Neural cell (in vitro differentiated cells): ENCODE measurements at regions not wholly inside any gene's neighbourhood (a gene's known extent, or its start where the extent isn't known, plus 50 kb on each side); places are given as distances from the start of the nearest gene placed in this dataset.

Experiments
- H2AFZ ChIP-seq: fragments of 200-600, 300-800 bp; sonication (generic), shearing (Covaris generic); 2 replicates; pipeline ENCODE4 v1.6.0; 2014; ENCODE audit warnings: low read depth, mild to moderate bottlenecking, antibody characterized with exemption, low read length, moderate library complexity
- H3F3A ChIP-seq: fragments of 200-600 bp; shearing (Covaris generic); 2 replicates; pipeline ENCODE4 v1.6.1; 2016; ENCODE audit warnings: mild to moderate bottlenecking, moderate library complexity, mixed read lengths, antibody characterized with exemption, low read length; ENCODE audit not compliant: insufficient read depth, poor library complexity, severe bottlenecking
- H3K27ac ChIP-seq: fragments of 200-600, 300-800 bp; sonication (generic), shearing (Covaris generic); 2 replicates; pipeline ENCODE4 v1.5.1; 2014; ENCODE audit warnings: mild to moderate bottlenecking, low read length, moderate library complexity
- H3K27me3 ChIP-seq: fragments of 300-800, 200-600 bp; sonication (generic), shearing (Covaris generic); 2 replicates; pipeline ENCODE4 v1.6.0; 2014; ENCODE audit warnings: mild to moderate bottlenecking, low read depth, low read length, moderate library complexity; ENCODE audit not compliant: insufficient read depth
- H3K36me3 ChIP-seq: fragments of 300-800, 200-600 bp; sonication (generic), shearing (Covaris generic); 2 replicates; pipeline ENCODE4 v1.5.1; 2014; ENCODE audit warnings: mild to moderate bottlenecking, antibody characterized with exemption, low read length, moderate library complexity; ENCODE audit not compliant: insufficient read depth
- H3K4me2 ChIP-seq: fragments of 300-800, 200-600 bp; sonication (generic), shearing (Covaris generic); 2 replicates; pipeline ENCODE4 v1.6.0; 2014; ENCODE audit warnings: mild to moderate bottlenecking, low read length
- H3K4me3 ChIP-seq: fragments of 300-800, 200-600 bp; sonication (generic), shearing (Covaris generic); 2 replicates; pipeline ENCODE4 v1.5.1; 2014; ENCODE audit warnings: mild to moderate bottlenecking, low read length, moderate library complexity
- H3K79me2 ChIP-seq: fragments of 200-600 bp; shearing (Covaris generic); replicated peaks from 2 replicates; pipeline ENCODE4 v1.6.0; 2014; ENCODE audit warnings: mild to moderate bottlenecking, low read length, moderate library complexity; ENCODE audit not compliant: insufficient read depth
- H3K9ac ChIP-seq: fragments of 300-800, 200-600 bp; sonication (generic), shearing (Covaris generic); 2 replicates; pipeline ENCODE4 v1.6.1; 2016; ENCODE audit warnings: mild to moderate bottlenecking, low read length, mixed read lengths
- H3K9me2 ChIP-seq: fragments of 200-600 bp; shearing (Covaris generic); 2 replicates; pipeline ENCODE4 v1.6.1; 2016; ENCODE audit warnings: mild to moderate bottlenecking, low read length, mixed read lengths; ENCODE audit not compliant: insufficient read depth
- H3K9me3 ChIP-seq: fragments of 200-600, 300-800 bp; sonication (generic), shearing (Covaris generic); 2 replicates; pipeline ENCODE4 v1.6.1; 2016; ENCODE audit warnings: mild to moderate bottlenecking, mixed run types, low read length, moderate library complexity, mixed read lengths
- H4K20me1 ChIP-seq: fragments of 200-600 bp; shearing (Covaris generic); 2 replicates; pipeline ENCODE4 v1.6.1; 2016; ENCODE audit warnings: mild to moderate bottlenecking, mixed run types; ENCODE audit not compliant: insufficient read depth
- CTCF ChIP-seq: fragments of 450-650 bp; IDR thresholded peaks from 2 replicates; pipeline ENCODE4 v1.5.1; 2014; ENCODE audit warnings: antibody characterized with exemption, mild to moderate bottlenecking, moderate library complexity; ENCODE audit not compliant: poor library complexity, severe bottlenecking
- EP300 ChIP-seq: fragments of 450-650 bp; conservative IDR thresholded peaks from 2 replicates; pipeline ENCODE4 v1.6.1; 2014; ENCODE audit warnings: antibody characterized with exemption, mild to moderate bottlenecking, moderate library complexity; ENCODE audit not compliant: poor library complexity, severe bottlenecking
- EZH2 ChIP-seq: fragments of 200-600, 300-800 bp; shearing (Covaris generic), sonication (generic); IDR thresholded peaks from 2 replicates; pipeline ENCODE4 v1.6.1; 2014; ENCODE audit warnings: antibody characterized with exemption, low read length, borderline replicate concordance, mild to moderate bottlenecking; ENCODE audit not compliant: insufficient read depth, poor library complexity, severe bottlenecking
- MXI1 ChIP-seq: fragments of 450-650 bp; conservative IDR thresholded peaks from 2 replicates; pipeline ENCODE4 v1.6.1; 2014; ENCODE audit warnings: antibody characterized with exemption, mild to moderate bottlenecking; ENCODE audit not compliant: poor library complexity, severe bottlenecking
- POLR2AphosphoS5 ChIP-seq: IDR thresholded peaks from 2 replicates; pipeline ENCODE4 v1.6.1; 2012
- RAD21 ChIP-seq: fragments of 450-650 bp; conservative IDR thresholded peaks from 2 replicates; pipeline ENCODE4 v1.6.1; 2014; ENCODE audit warnings: antibody characterized with exemption, mild to moderate bottlenecking, moderate library complexity
- REST ChIP-seq: IDR thresholded peaks from 2 replicates; pipeline ENCODE4 v1.6.1; 2012; ENCODE audit warnings: borderline replicate concordance
- SMC3 ChIP-seq: fragments of 450-650 bp; conservative IDR thresholded peaks from 2 replicates; pipeline ENCODE4 v1.6.1; 2014; ENCODE audit warnings: antibody characterized with exemption, mild to moderate bottlenecking, moderate library complexity; ENCODE audit not compliant: poor library complexity
- TAF1 ChIP-seq: IDR thresholded peaks from 2 replicates; pipeline ENCODE4 v1.6.1; 2012; ENCODE audit warnings: low read depth

GRCh38 chr1:106185089-106185488 lies 871.4 kb upstream of the PRMT6 start:
- H3K4me3 ChIP-seq, result no peak overlapping the region
- H3K9ac ChIP-seq, result no peak overlapping the region
- H4K20me1 ChIP-seq, result no peaks in the 10 kb centered on the region
- no peaks in the 10 kb centered on the region for H3K9me3 ChIP-seq
- no peaks in the 10 kb centered on the region for H3F3A ChIP-seq
- no peaks in the 10 kb centered on the region for H3K36me3 ChIP-seq
- H3K79me2 ChIP-seq, result no peaks in the 10 kb centered on the region
- no peak overlapping the region for H3K27ac ChIP-seq
- no peak for TF ChIP-seq REST
- TF ChIP-seq EP300, result no peak
- no peak for TF ChIP-seq CTCF
- no peak for TF ChIP-seq POLR2AphosphoS5
- TF ChIP-seq MXI1, result no peak
- no peak for TF ChIP-seq RAD21
- TF ChIP-seq SMC3, result no peak
- TF ChIP-seq EZH2, result no peak
- no peak for TF ChIP-seq TAF1
- H3K4me2 ChIP-seq, result no peak overlapping the region
- no peaks in the 10 kb centered on the region for H3K9me2 ChIP-seq
- no peaks in the 10 kb centered on the region for H3K27me3 ChIP-seq
- no peak overlapping the region for H2AFZ ChIP-seq

GRCh38 chr1:106189780-106190179 lies 866.7 kb upstream of the PRMT6 start:
- H4K20me1 ChIP-seq, result no peaks in the 10 kb centered on the region
- H3K27ac ChIP-seq, result no peak overlapping the region
- no peaks in the 10 kb centered on the region for H3F3A ChIP-seq
- H3K27me3 ChIP-seq, result no peaks in the 10 kb centered on the region
- no peak overlapping the region for H2AFZ ChIP-seq
- no peaks in the 10 kb centered on the region for H3K9me3 ChIP-seq
- H3K36me3 ChIP-seq, result no peaks in the 10 kb centered on the region
- H3K9me2 ChIP-seq, result no peaks in the 10 kb centered on the region
- H3K79me2 ChIP-seq, result no peaks in the 10 kb centered on the region
- H3K4me2 ChIP-seq, result no peak overlapping the region
- no peak for TF ChIP-seq SMC3
- TF ChIP-seq RAD21, result no peak
- no peak for TF ChIP-seq MXI1
- no peak for TF ChIP-seq POLR2AphosphoS5
- TF ChIP-seq TAF1, result no peak
- TF ChIP-seq CTCF, result no peak
- no peak for TF ChIP-seq REST
- TF ChIP-seq EP300, result no peak
- no peak overlapping the region for H3K4me3 ChIP-seq
- no peak overlapping the region for H3K9ac ChIP-seq
